ENCODE measurements at regions not wholly inside any gene's neighbourhood (a gene's known extent, or its start where the extent isn't known, plus 50 kb on each side); places are given as distances from the start of the nearest gene placed in this dataset.
"Not testable (repeated sequence)": the region's sequence is repeated elsewhere in the genome, so short reads cannot be mapped to it uniquely, and the experiment has no call there.

- DNase-seq: not testable (repeated sequence)
Measured at GRCh38 chr4:4045823-4046222, 180.9 kb downstream of the OTOP1 start.

DNA sequence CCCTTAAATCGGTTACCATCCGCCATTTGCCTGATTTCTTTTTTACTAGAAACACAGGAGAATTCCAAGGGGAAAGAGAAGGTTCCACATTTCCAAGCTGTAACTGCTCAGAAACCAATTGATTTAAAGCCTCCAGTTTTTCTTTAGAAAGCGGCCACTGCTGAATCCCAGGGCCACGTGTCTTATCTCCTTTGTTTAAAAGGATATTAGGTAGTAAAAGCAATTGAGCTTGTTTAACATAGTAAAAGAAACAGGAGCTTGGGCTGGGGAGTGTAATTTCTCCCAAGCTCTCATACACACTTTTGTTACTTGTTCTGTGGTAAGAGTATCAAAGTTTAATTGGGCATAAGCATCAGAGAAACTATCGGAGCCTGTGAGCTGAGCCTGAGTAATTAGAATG, 180.0 kb downstream of the OTOP1 start:
- DNase-seq: not testable (repeated sequence)

DNA sequence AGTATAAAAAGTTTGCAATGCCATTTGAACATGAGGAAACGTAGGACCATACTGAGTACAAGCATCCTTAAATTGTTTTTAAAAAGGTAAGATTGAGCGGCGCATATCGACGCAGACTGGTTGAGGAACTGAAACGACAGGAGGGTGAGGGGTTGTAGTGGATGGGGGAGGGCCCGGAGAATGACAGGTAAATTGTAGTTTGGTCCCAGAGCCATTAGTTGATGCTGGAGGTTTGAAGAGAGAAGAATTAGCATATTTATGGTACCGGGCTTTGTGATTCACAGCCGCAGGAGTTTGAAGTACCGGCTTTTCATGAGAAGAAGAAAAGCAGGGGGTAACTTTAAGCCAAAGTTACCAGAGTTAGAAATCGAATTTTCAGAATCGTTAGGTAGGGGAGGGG, 179.5 kb downstream of the OTOP1 start:
- not testable (repeated sequence) for DNase-seq

DNA sequence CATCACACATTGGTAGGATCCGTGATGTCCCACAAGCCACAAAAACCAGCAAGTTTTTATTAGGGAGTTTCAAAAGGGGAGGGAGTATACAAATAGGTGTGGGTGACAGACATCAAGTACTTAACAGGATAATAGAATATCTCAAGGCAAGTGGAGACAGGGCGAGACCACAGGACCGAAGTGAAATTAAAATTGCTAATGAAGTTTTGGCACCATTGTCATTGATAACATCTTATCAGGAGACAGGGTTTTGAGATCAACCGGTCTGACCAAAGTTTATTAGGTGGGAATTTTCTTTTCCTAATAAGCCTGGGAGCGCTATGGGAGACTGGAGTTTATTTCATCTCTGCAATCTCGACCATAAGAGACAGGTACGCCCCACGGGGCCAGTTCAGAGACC, 178.5 kb downstream of the OTOP1 start:
- not testable (repeated sequence) for DNase-seq

- DNase-seq: not testable (repeated sequence)
Measured at GRCh38 chr4:4050781-4051180, 175.9 kb downstream of the OTOP1 start.

DNA sequence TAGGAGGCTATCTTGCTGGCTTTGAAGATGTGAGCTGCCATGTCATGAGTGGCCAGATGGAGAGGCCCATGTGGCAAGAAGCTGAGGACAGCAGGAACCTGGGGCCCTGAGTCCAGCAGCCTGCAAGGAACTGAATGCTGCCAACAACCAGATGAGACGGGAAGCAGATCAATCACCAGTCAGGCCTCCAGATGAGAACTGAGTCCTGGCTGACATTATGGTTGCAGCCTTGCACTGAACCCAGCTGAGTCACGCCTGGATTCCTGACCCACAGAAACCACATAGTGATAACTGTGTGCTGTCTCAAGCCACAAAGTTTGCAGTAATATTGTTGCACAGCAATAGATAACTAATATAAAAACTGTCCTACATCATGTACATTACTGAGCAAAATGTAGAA, 173.8 kb downstream of the OTOP1 start:
- DNase-seq: not testable (repeated sequence)

- DNase-seq: not testable (repeated sequence)
Measured at GRCh38 chr4:4057226-4057625, 169.5 kb downstream of the OTOP1 start.

GRCh38 chr4:4084171-4084570, 142.6 kb downstream of the OTOP1 start:
- DNase-seq: not testable (repeated sequence)

- DNase-seq: not testable (repeated sequence)
Measured at GRCh38 chr4:4089716-4090419, 136.9 kb downstream of the OTOP1 start.

- not testable (repeated sequence) for DNase-seq
Measured at GRCh38 chr4:4090720-4091119, 136.0 kb downstream of the OTOP1 start.

DNA sequence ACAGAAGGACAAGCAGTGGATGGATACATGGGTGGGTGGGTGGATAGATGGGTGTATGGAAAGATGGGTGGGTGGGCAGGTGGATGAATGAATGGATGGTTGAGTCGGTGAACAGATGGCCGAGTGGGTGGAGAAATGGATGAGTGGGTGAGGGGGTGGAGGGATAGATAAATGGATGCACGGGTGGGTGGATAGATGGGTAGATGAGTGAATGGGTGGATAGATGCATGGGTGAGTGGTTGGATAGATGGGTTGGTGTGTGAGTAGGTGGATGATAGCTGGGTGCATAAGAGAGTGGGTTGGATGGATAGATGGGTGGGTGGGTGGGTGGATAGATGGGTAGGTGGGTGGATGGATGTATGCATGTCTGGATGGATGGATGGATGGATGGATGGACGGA, 134.6 kb downstream of the OTOP1 start:
- not testable (repeated sequence) for DNase-seq

DNA sequence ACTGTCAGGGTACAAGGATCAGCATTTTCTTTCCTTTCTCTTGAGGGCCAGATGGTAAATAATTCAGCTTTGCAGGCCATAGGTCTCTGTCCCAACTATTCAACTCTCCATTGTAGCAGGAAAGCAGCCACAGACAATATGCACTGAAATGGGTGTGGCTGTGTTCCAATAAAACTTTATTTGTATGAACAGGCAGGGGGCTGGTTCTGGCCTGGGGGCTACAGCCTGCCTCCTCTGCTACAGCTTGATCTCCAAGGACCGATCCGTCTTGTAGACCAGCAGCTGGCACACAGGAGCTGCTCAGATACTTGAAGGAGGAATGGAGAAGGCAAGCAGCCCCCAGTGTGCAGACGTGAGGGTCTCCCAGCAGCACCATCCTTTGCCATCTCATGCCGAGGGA, 127.1 kb downstream of the OTOP1 start:
- not testable (repeated sequence) for DNase-seq

- DNase-seq: not testable (repeated sequence)
Measured at GRCh38 chr4:4106923-4107322, 119.8 kb downstream of the OTOP1 start.

GRCh38 chr4:4107411-4108107, 119.2 kb downstream of the OTOP1 start:
- DNase-seq: peak; percentile 63

GRCh38 chr4:4115381-4115780, 111.3 kb downstream of the OTOP1 start:
- not testable (repeated sequence) for DNase-seq

DNA sequence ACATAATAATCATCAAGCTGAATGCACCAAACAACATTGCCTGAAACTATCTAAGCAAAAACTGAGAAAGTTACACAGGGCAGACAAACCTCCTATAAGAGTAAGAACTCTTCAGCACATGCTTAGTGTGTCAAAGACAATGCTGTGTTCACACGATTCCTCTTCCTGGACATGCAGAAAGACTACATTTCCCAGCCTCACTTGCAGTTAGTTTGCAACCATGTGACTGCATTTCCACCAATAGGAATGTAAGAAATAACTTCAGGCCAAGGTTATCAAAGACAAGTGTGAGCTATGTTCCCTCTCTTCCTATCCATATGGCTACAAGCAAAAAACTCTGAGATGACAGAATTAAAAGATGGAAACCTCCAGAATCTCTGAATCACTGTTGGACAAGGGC, 109.8 kb downstream of the OTOP1 start:
- DNase-seq: not testable (repeated sequence)

DNA sequence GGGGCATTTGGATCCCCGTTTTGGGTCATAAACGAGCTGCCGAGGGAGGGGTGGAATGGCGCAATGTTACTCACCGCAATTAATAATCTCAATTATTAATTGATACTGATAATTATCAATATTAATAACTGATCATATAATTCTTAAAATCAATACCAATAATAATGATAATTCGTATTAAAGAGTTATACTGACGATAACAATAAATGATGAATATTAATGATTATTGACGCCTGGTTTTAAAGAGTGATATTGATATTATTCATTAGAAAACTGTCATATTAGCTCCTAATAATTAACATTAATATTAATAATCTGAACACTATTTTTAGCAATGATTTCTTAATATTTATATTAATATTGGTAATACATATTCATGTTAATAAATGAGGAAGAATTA, 92.4 kb downstream of the OTOP1 start:
- not testable (repeated sequence) for DNase-seq

DNA sequence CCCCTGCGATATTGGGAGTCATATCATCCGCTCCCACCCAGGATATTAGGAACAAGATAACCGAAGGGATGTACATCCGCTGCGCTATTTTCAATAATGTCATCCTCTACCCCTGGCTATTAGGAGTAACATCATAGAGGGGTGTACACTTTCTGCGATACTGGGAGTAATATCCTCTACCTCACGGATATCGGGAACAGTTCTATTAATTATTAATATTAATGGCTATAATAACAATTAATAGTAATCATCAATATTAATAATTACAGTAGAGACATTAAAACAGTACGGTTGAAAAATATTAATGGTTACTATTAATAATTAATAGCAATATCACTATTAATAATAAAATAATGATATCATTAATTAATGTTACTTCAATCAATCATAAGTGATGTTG, 90.1 kb downstream of the OTOP1 start:
- not testable (repeated sequence) for DNase-seq
